Right lobe of liver (tissue), 4 donors: ENCODE measurements at regions not wholly inside any gene's neighbourhood (a gene's known extent, or its start where the extent isn't known, plus 50 kb on each side); places are given as distances from the start of the nearest gene placed in this dataset.
"Not testable (repeated sequence)": the region's sequence is repeated elsewhere in the genome, so short reads cannot be mapped to it uniquely, and the experiment has no call there.

Experiments used
- CTCF ChIP-seq, 4 donors: fragments of 200-600 bp in 3 of 4; fragments of 450-650 bp in 1 of 4; IDR thresholded peaks; one replicate each; pipeline versions ENCODE4 v1.5.1 to v1.8.0; 2016 to 2022; ENCODE audit warnings: antibody characterized with exemption in 4 of 4, mild to moderate bottlenecking in 2 of 4
- POLR2A ChIP-seq: fragments of 450-650 bp; IDR thresholded peaks from one replicate; pipeline ENCODE4 v1.6.1; 2017; ENCODE audit warnings: antibody characterized with exemption, mild to moderate bottlenecking
- donor health status: DM: no; HTN: no; CAD: no.
- donor health status: DM: no; HTN: no; CAD: no.
- donor health status: DM: no; HTN: yes; CAD: no.

GRCh38 chr2:114300351-114300750, 142.1 kb upstream of the DPP10 start:
- TF ChIP-seq CTCF (IDR thresholded peaks at IDR 0.05); POLR2A: not testable (repeated sequence)
